ENCODE measurements at regions not wholly inside any gene's neighbourhood (a gene's known extent, or its start where the extent isn't known, plus 50 kb on each side); places are given as distances from the start of the nearest gene placed in this dataset.
"Not testable (repeated sequence)": the region's sequence is repeated elsewhere in the genome, so short reads cannot be mapped to it uniquely, and the experiment has no call there.

DNA sequence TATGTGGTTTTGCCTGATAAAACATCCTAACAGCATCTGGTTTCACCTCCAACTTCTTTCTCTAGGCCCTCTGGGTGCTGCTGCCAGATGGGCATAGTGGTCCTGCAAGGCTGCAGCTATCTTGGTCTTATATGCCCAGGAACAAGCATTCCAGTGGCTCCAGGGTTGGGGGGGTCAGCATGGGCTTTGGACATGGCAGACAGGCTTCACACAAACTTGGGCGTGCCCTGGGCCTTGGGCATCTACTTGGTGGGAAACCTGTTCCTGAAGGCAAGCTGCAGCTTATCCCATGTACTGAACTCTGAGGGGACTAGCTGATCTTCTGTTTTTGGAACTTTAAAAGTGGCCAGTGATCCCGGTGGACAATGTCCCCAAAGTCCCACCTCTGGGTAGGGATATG is 54.9 kb upstream of the ZNF678 start:
- no peak overlapping the region for H3K9ac ChIP-seq (ENCODE audit: low read length)
- no peaks in the 10 kb centered on the region for H4K20me1 ChIP-seq (ENCODE audit: insufficient read depth, low read depth, low read length)
- H3K4me3 ChIP-seq (ENCODE audit: low read length): no peak overlapping the region
- H3K9me2 ChIP-seq (replicated peaks; ENCODE audit: insufficient read depth, low read length): no peaks in the 10 kb centered on the region
- H3K27ac ChIP-seq (ENCODE audit: low read length): no peak overlapping the region
- H2AFZ ChIP-seq (ENCODE audit: low read length): no peak overlapping the region
- H3K79me2 ChIP-seq (ENCODE audit: low read length): no peaks in the 10 kb centered on the region
- H3K36me3 ChIP-seq (ENCODE audit: insufficient read depth, low read length): no peaks in the 10 kb centered on the region
- H3K9me3 ChIP-seq (ENCODE audit: low read length): no peaks in the 10 kb centered on the region
- H3K4me1 ChIP-seq (ENCODE audit: low read length): no peaks in the 10 kb centered on the region
- DNase-seq: no peak
- H3K27me3 ChIP-seq (ENCODE audit: low read length): no peaks in the 10 kb centered on the region
- H3K4me2 ChIP-seq (ENCODE audit: low read depth, low read length, poor library complexity, severe bottlenecking): no peak overlapping the region

DNA sequence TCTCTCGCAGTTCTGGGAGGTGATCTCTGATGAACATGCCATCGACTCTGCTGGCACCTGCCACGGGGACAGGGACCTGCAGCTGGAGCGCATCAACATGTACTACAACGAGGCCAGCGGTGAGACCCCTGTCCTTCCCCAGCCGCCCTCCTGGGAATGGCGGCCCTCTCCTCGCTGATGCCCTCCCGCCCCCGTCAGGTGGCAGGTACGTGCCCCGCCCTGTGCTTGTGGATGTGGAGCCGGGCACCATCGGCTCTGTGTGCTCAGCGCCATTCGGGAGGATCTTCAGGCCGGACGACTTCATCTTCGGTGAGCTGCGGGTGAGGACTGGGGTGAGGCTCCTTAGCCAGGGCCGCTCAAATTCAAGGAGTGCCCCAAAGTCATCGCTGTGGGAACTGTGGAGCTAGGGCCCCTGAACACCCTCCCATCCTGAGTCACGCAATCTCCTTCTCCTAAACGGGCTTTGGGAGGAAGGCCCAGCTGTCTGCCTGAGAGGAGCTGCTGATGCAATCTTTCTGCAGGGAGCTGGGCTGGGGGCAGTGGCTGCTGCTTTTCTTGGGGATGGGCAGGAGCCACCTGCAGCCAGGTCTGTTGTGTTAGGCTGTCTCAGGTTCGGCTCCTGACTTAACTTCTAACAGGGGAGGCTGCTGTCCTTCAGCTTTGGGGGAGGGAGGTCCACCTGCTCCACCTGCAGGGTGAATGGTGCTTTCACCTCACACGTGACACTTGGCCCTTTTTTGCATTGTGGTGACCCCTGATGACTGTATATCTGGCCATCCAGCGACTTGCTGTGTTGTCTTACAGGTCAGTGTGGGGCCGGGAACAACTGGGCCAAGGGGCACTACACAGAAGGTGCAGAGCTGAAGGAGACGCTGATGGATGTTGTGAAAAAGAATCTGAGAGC is 56.6 kb upstream of the ZNF678 start:
- H3K27ac ChIP-seq (ENCODE audit: low read length); H3K9me3 ChIP-seq (ENCODE audit: low read length); H4K20me1 ChIP-seq (ENCODE audit: insufficient read depth, low read depth, low read length); H3K4me3 ChIP-seq (ENCODE audit: low read length); DNase-seq; H3K9ac ChIP-seq (ENCODE audit: low read length); H3K9me2 ChIP-seq (replicated peaks; ENCODE audit: insufficient read depth, low read length); H3K79me2 ChIP-seq (ENCODE audit: low read length); H2AFZ ChIP-seq (ENCODE audit: low read length); H3K4me2 ChIP-seq (ENCODE audit: low read depth, low read length, poor library complexity, severe bottlenecking); H3K4me1 ChIP-seq (ENCODE audit: low read length); H3K36me3 ChIP-seq (ENCODE audit: insufficient read depth, low read length); H3K27me3 ChIP-seq (ENCODE audit: low read length): not testable (repeated sequence)

DNA sequence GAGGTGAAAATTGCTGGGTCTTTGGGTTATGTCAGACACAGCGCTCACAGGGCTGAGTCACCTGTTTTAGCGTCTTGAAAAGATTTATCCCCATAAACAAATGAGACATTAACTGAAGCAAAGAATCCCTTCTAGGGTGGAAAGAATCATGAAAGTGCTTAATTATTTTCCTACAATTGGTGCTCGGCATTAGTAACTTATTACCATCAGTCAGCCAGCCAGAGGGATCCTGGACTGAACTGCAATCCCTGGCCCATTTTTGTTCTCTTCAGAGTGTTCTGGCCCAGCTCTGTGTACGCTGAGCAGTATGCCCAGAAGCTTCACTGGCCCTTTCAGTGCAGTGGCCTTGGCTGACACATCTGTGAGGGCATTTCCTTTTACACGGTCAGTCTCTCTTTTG is 67.3 kb upstream of the ZNF678 start:
- not testable (repeated sequence) for H3K4me3 ChIP-seq (ENCODE audit: low read length); H3K36me3 ChIP-seq (ENCODE audit: insufficient read depth, low read length); DNase-seq; H3K4me1 ChIP-seq (ENCODE audit: low read length); H3K4me2 ChIP-seq (ENCODE audit: low read depth, low read length, poor library complexity, severe bottlenecking); H2AFZ ChIP-seq (ENCODE audit: low read length); H3K27ac ChIP-seq (ENCODE audit: low read length); H3K9me3 ChIP-seq (ENCODE audit: low read length); H3K9ac ChIP-seq (ENCODE audit: low read length); H4K20me1 ChIP-seq (ENCODE audit: insufficient read depth, low read depth, low read length); H3K27me3 ChIP-seq (ENCODE audit: low read length); H3K9me2 ChIP-seq (replicated peaks; ENCODE audit: insufficient read depth, low read length); H3K79me2 ChIP-seq (ENCODE audit: low read length)

DNA sequence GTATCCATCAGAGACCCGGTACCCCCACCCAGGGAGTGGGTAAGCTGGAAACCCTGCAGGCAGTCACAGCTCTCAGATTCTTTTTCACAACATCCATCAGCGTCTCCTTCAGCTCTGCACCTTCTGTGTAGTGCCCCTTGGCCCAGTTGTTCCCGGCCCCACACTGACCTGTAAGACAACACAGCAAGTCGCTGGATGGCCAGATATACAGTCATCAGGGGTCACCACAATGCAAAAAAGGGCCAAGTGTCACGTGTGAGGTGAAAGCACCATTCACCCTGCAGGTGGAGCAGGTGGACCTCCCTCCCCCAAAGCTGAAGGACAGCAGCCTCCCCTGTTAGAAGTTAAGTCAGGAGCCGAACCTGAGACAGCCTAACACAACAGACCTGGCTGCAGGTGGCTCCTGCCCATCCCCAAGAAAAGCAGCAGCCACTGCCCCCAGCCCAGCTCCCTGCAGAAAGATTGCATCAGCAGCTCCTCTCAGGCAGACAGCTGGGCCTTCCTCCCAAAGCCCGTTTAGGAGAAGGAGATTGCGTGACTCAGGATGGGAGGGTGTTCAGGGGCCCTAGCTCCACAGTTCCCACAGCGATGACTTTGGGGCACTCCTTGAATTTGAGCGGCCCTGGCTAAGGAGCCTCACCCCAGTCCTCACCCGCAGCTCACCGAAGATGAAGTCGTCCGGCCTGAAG is 69.3 kb upstream of the ZNF678 start:
- H3K4me1 ChIP-seq (ENCODE audit: low read length); H3K27me3 ChIP-seq (ENCODE audit: low read length); H2AFZ ChIP-seq (ENCODE audit: low read length); H3K36me3 ChIP-seq (ENCODE audit: insufficient read depth, low read length); DNase-seq; H3K79me2 ChIP-seq (ENCODE audit: low read length); H3K9ac ChIP-seq (ENCODE audit: low read length); H3K9me2 ChIP-seq (replicated peaks; ENCODE audit: insufficient read depth, low read length); H4K20me1 ChIP-seq (ENCODE audit: insufficient read depth, low read depth, low read length); H3K27ac ChIP-seq (ENCODE audit: low read length); H3K9me3 ChIP-seq (ENCODE audit: low read length); H3K4me3 ChIP-seq (ENCODE audit: low read length); H3K4me2 ChIP-seq (ENCODE audit: low read depth, low read length, poor library complexity, severe bottlenecking): not testable (repeated sequence)

DNA sequence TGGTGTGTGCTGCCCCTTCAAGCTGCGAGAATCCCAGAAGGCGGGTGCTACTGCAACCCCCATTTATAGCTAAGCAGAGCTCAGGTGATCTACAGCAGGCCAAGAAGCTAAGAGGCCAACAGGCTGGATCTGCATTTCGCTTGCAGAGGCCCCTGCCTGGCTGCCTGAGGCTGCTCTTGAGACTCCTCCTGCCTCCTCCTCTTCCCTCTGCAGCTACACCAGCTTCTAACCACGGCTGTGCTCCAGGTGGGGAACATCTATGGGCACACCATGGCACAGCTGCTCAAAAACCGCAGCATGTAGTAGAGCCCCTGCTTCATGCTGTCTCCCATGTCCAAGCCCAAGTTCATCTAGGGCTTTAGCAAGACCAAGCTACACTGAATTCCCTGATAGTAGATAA is 72.9 kb upstream of the ZNF678 start:
- Histone ChIP-seq H3K9ac (ENCODE audit: low read length) (no peak overlapping the region), H3K4me1 (ENCODE audit: low read length) (no peaks in the 10 kb centered on the region), H4K20me1 (ENCODE audit: insufficient read depth, low read depth, low read length) (no peaks in the 10 kb centered on the region), H3K9me3 (ENCODE audit: low read length) (no peaks in the 10 kb centered on the region), H3K27me3 (ENCODE audit: low read length) (no peaks in the 10 kb centered on the region), H3K9me2 (replicated peaks; ENCODE audit: insufficient read depth, low read length) (no peaks in the 10 kb centered on the region), H3K4me3 (ENCODE audit: low read length) (no peak overlapping the region), H3K27ac (ENCODE audit: low read length) (no peak overlapping the region), H3K79me2 (ENCODE audit: low read length) (no peaks in the 10 kb centered on the region), H3K4me2 (ENCODE audit: low read depth, low read length, poor library complexity, severe bottlenecking) (no peak overlapping the region), H3K36me3 (ENCODE audit: insufficient read depth, low read length) (no peaks in the 10 kb centered on the region), H2AFZ (ENCODE audit: low read length) (no peak overlapping the region)
- no peak for DNase-seq

DNA sequence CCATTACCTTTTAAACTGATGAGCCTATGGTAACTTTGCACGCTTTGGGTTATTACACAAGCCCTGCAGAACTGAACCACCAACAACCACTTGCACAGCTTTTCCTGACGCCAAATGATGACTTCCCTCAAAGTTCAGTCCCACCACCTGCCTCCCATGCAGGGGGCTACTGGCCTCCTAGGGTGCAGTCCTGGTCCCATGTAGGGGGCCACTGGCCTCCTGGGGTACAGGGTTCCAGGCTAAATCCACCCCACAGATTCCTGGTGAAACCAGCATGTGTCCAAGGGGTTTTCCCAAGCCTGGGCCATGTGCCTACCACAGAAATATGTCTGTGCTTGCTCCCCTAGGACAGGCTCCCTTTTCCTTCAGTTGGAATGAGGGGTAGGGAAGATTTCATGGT is 73.4 kb upstream of the ZNF678 start:
- Histone ChIP-seq H3K79me2 (ENCODE audit: low read length) (no peaks in the 10 kb centered on the region), H3K36me3 (ENCODE audit: insufficient read depth, low read length) (no peaks in the 10 kb centered on the region), H2AFZ (ENCODE audit: low read length) (no peak overlapping the region), H3K4me2 (ENCODE audit: low read depth, low read length, poor library complexity, severe bottlenecking) (no peak overlapping the region), H3K9me2 (replicated peaks; ENCODE audit: insufficient read depth, low read length) (no peaks in the 10 kb centered on the region), H3K9ac (ENCODE audit: low read length) (no peak overlapping the region), H3K27me3 (ENCODE audit: low read length) (no peaks in the 10 kb centered on the region), H4K20me1 (ENCODE audit: insufficient read depth, low read depth, low read length) (no peaks in the 10 kb centered on the region), H3K27ac (ENCODE audit: low read length) (no peak overlapping the region), H3K4me1 (ENCODE audit: low read length) (no peaks in the 10 kb centered on the region), H3K9me3 (ENCODE audit: low read length) (no peaks in the 10 kb centered on the region), H3K4me3 (ENCODE audit: low read length) (no peak overlapping the region)
- no peak for DNase-seq

DNA sequence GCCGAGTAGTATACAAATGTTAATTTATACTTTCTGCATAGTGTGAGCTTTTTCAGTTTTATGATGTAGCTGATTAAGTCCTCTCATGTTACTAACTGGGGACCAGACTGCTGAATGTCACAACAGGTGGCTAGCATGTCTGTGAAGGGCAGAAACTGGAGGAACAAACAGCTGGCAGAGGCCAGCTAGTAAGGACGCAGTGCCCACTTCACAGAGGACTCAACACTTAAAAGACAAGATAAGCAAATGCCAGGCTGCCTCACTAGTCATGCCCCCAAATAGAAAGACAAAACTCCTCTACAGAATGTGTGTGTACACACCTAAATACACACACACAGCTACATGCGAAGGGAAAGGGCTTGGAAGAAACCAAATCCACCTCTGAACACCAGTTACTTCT is 73.8 kb upstream of the ZNF678 start:
- H3K27me3 ChIP-seq (ENCODE audit: low read length): no peaks in the 10 kb centered on the region
- H3K79me2 ChIP-seq (ENCODE audit: low read length): no peaks in the 10 kb centered on the region
- no peaks in the 10 kb centered on the region for H3K9me2 ChIP-seq (replicated peaks; ENCODE audit: insufficient read depth, low read length)
- H3K36me3 ChIP-seq (ENCODE audit: insufficient read depth, low read length): no peaks in the 10 kb centered on the region
- no peak overlapping the region for H3K9ac ChIP-seq (ENCODE audit: low read length)
- no peak for DNase-seq
- no peaks in the 10 kb centered on the region for H3K4me1 ChIP-seq (ENCODE audit: low read length)
- no peak overlapping the region for H2AFZ ChIP-seq (ENCODE audit: low read length)
- no peak overlapping the region for H3K4me3 ChIP-seq (ENCODE audit: low read length)
- H3K27ac ChIP-seq (ENCODE audit: low read length): no peak overlapping the region
- H3K4me2 ChIP-seq (ENCODE audit: low read depth, low read length, poor library complexity, severe bottlenecking): no peak overlapping the region
- no peaks in the 10 kb centered on the region for H4K20me1 ChIP-seq (ENCODE audit: insufficient read depth, low read depth, low read length)
- no peaks in the 10 kb centered on the region for H3K9me3 ChIP-seq (ENCODE audit: low read length)

DNA sequence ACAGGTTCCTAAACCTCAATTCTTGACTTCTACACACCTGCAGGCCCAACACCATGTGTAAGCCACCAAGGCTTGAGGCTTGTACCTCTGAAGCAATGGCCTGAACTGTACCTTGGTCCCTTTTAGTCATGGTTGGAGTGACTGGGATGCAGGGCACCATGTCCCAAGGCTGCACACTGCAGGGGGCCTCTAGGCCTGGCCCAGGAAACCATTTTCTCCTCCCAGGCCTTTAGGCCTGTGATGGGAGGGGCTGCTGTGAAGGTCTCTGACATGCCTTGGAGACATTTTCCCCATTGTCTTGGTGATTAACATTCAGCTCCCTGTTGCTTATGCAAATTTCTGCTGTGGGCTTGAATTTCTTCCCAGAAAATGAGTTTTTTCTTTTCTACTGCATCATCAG is 75.8 kb upstream of the ZNF678 start:
- no peaks in the 10 kb centered on the region for H3K36me3 ChIP-seq (ENCODE audit: insufficient read depth, low read length)
- H3K9ac ChIP-seq (ENCODE audit: low read length): no peak overlapping the region
- H2AFZ ChIP-seq (ENCODE audit: low read length): no peak overlapping the region
- H3K27ac ChIP-seq (ENCODE audit: low read length): no peak overlapping the region
- H3K4me2 ChIP-seq (ENCODE audit: low read depth, low read length, poor library complexity, severe bottlenecking): no peak overlapping the region
- no peaks in the 10 kb centered on the region for H3K4me1 ChIP-seq (ENCODE audit: low read length)
- peak; percentile 7 for DNase-seq
- no peaks in the 10 kb centered on the region for H3K9me2 ChIP-seq (replicated peaks; ENCODE audit: insufficient read depth, low read length)
- no peaks in the 10 kb centered on the region; the same call in 1 of the 2 replicates for H3K27me3 ChIP-seq (ENCODE audit: low read length)
- no peaks in the 10 kb centered on the region for H3K79me2 ChIP-seq (ENCODE audit: low read length)
- no peaks in the 10 kb centered on the region for H4K20me1 ChIP-seq (ENCODE audit: insufficient read depth, low read depth, low read length)
- H3K9me3 ChIP-seq (ENCODE audit: low read length): no peaks in the 10 kb centered on the region
- H3K4me3 ChIP-seq (ENCODE audit: low read length): no peak overlapping the region
